NT2/D1 (cell line): ENCODE measurements at regions not wholly inside any gene's neighbourhood (a gene's known extent, or its start where the extent isn't known, plus 50 kb on each side); places are given as distances from the start of the nearest gene placed in this dataset.

Experiments used
- SUZ12 ChIP-seq: IDR thresholded peaks from 2 replicates; pipeline ENCODE4 v1.6.1; 2011; ENCODE audit not compliant: insufficient read length, insufficient read depth; ENCODE audit errors: extremely low read depth
- YY1 ChIP-seq: IDR thresholded peaks from 2 replicates; pipeline ENCODE4 v1.6.1; 2011; ENCODE audit not compliant: insufficient read length, insufficient read depth
- ZNF274 ChIP-seq: IDR thresholded peaks from 2 replicates; pipeline ENCODE4 v1.6.1; 2011; ENCODE audit warnings: mild to moderate bottlenecking, low read depth, low read length

DNA sequence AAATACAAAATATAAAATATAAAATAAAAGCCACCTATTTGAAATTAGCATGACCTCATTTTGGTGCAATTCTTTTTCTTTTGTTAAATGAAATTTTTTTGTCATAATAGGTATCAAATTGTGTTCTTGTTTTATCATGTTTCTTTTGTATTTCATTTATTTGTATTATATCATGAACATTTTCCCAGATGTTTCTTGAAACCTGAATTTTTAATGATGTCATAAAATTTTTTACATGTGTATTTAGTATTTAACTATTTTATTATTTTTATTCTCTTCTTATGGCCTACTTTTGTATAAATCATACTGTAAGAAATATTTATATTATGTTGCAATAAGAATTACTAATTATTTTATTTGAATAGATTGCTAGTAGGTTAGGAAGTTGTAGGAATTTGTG is 361.7 kb downstream of the TMEM161B start:
- TF ChIP-seq SUZ12 (no peak), YY1 (no peak), ZNF274 (no peak)
